ENCODE measurements at regions not wholly inside any gene's neighbourhood (a gene's known extent, or its start where the extent isn't known, plus 50 kb on each side); places are given as distances from the start of the nearest gene placed in this dataset.

DNA sequence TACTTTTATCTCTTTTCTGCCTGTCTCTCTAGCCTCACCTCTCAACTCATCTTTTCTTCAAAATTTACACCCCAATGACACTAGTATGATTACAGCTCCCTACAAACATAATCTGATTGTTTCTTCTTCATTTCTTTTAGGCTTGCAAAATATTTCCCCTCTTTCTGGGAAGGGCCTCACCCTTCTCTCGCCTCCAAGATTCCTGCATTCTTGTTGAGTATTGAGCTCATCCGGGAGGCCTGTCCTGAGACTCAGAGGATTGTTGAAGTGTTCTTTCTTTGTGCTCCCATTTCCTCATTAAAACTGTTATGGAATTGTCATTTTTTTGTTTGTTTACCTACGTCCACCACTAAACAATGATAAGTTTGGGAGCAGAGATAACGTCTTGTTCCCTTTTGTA lies 99.1 kb upstream of the CHRM3 start:
- Histone ChIP-seq H3K4me1 (peaks cover 0 to 10% (median 5%) of the 10 kb centered on the region in 3 donors), H3K27me3 (no peaks in the 10 kb centered on the region), H3K4me3 (no peak overlapping the region), H3K9me3 (no peaks in the 10 kb centered on the region), H3K36me3 (no peaks in the 10 kb centered on the region), H3K27ac (no peak overlapping the region)
- TF ChIP-seq, protein P1, sequence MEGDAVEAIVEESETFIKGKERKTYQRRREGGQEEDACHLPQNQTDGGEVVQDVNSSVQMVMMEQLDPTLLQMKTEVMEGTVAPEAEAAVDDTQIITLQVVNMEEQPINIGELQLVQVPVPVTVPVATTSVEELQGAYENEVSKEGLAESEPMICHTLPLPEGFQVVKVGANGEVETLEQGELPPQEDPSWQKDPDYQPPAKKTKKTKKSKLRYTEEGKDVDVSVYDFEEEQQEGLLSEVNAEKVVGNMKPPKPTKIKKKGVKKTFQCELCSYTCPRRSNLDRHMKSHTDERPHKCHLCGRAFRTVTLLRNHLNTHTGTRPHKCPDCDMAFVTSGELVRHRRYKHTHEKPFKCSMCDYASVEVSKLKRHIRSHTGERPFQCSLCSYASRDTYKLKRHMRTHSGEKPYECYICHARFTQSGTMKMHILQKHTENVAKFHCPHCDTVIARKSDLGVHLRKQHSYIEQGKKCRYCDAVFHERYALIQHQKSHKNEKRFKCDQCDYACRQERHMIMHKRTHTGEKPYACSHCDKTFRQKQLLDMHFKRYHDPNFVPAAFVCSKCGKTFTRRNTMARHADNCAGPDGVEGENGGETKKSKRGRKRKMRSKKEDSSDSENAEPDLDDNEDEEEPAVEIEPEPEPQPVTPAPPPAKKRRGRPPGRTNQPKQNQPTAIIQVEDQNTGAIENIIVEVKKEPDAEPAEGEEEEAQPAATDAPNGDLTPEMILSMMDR (IDR thresholded peaks at IDR 0.05), result no peak
- TF ChIP-seq POLR2A (IDR thresholded peaks at IDR 0.05) (no peak), EP300 (IDR thresholded peaks at IDR 0.05) (no peak), POLR2AphosphoS5 (IDR thresholded peaks at IDR 0.05) (no peak)
- no peak for ATAC-seq
- WGBS, 2 donors (ENCODE audit: low coverage in 1 of 2), result 66 to 87% methylated on average over 4 of the region's 4 CpGs

DNA sequence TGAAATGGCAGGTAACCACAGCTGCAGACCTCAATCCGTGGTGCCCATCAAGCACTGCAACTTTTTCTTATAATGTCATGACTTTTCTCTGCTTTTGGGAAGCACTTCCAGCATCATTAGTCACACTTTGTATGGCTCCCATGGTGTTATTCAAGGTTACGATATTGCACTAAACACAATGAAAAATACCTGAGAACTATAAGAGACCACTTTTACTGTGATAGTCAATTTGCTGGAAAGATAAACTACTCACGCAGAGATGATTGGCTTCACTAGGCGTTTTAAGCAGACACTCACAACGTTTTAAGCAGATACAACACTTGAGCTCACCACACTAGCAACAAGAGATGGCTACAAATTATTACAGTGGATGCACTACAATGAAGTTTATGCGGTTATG lies 103.2 kb upstream of the CHRM3 start:
- H3K27me3 ChIP-seq, result no peaks in the 10 kb centered on the region
- H3K36me3 ChIP-seq, result no peaks in the 10 kb centered on the region
- no peaks in the 10 kb centered on the region for H3K9me3 ChIP-seq
- WGBS, 2 donors (ENCODE audit: low coverage in 1 of 2), result 70 to 83% methylated on average over 6 of the region's 6 CpGs
- no peak overlapping the region for H3K27ac ChIP-seq
- no peak overlapping the region for H3K4me3 ChIP-seq
- TF ChIP-seq EP300 (IDR thresholded peaks at IDR 0.05), result no peak
- TF ChIP-seq POLR2A (IDR thresholded peaks at IDR 0.05), result no peak
- TF ChIP-seq, protein P1 (IDR thresholded peaks at IDR 0.05), result no peak
- TF ChIP-seq POLR2AphosphoS5 (IDR thresholded peaks at IDR 0.05), result no peak
- ATAC-seq, result no peak
- H3K4me1 ChIP-seq, result no peaks in the 10 kb centered on the region

DNA sequence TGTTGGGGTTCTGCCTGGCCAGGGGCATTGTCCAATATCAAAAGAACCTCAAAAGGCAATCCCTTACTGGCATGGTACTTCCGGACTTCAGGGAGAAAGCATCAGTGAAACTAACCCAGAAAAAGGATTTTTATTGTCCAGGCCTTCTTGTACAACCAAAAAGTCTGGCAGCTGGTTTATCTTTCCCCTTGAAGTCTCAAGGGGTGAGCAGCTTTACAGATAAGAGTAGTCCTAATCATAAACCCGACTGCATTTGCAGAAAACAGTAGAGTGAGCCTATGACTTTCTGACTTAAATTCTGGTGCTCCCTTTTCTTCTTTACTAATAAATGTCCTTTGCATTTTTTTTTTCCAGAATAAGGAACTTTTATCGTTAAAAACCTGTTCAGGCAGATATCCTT lies 104.0 kb upstream of the CHRM3 start:
- H3K4me3 ChIP-seq, result no peak overlapping the region
- no peak overlapping the region for H3K27ac ChIP-seq
- no peaks in the 10 kb centered on the region for H3K4me1 ChIP-seq
- ATAC-seq, result no peak
- no peaks in the 10 kb centered on the region for H3K9me3 ChIP-seq
- H3K27me3 ChIP-seq, result no peaks in the 10 kb centered on the region
- no peaks in the 10 kb centered on the region for H3K36me3 ChIP-seq
- TF ChIP-seq POLR2A (IDR thresholded peaks at IDR 0.05) (no peak), POLR2AphosphoS5 (IDR thresholded peaks at IDR 0.05) (no peak), EP300 (IDR thresholded peaks at IDR 0.05) (no peak)
- TF ChIP-seq, protein P1 (IDR thresholded peaks at IDR 0.05), result no peak
- 34 to 90% methylated on average over 2 to 3 of the region's 3 CpGs for WGBS, 2 donors (ENCODE audit: low coverage in 1 of 2)

DNA sequence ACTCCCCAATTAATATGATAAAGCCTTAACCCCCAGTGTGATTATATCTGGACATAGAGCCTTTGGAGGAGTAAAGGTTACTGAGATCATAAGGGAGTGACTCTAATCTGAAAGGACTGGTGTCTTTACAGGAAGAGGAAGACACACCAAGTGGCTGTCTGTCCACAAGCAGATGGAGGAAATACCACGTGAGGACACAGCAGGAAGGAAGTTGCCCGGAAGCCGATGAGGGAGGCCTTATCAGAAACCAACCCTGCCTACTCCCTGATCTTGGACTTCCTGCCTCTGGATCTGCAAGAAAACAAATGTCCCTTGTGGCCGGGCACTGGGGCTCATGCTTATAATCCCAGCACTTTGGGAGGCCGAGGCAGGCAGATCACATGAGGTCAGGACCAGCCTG lies 110.3 kb upstream of the CHRM3 start:
- no peak overlapping the region for H3K27ac ChIP-seq
- no peaks in the 10 kb centered on the region for H3K27me3 ChIP-seq
- H3K36me3 ChIP-seq, result no peaks in the 10 kb centered on the region
- H3K4me1 ChIP-seq, result no peaks in the 10 kb centered on the region
- ATAC-seq, result no peak
- WGBS, 2 donors (ENCODE audit: low coverage in 1 of 2), result 58% methylated on average over 3 of the region's 5 CpGs; no CpG with 5 or more reads in 1 of the 2 donors
- no peaks in the 10 kb centered on the region for H3K9me3 ChIP-seq
- TF ChIP-seq, protein P1 (IDR thresholded peaks at IDR 0.05), result no peak
- TF ChIP-seq EP300 (IDR thresholded peaks at IDR 0.05) (no peak), POLR2A (IDR thresholded peaks at IDR 0.05) (no peak), POLR2AphosphoS5 (IDR thresholded peaks at IDR 0.05) (no peak)
- H3K4me3 ChIP-seq, result no peak overlapping the region

DNA sequence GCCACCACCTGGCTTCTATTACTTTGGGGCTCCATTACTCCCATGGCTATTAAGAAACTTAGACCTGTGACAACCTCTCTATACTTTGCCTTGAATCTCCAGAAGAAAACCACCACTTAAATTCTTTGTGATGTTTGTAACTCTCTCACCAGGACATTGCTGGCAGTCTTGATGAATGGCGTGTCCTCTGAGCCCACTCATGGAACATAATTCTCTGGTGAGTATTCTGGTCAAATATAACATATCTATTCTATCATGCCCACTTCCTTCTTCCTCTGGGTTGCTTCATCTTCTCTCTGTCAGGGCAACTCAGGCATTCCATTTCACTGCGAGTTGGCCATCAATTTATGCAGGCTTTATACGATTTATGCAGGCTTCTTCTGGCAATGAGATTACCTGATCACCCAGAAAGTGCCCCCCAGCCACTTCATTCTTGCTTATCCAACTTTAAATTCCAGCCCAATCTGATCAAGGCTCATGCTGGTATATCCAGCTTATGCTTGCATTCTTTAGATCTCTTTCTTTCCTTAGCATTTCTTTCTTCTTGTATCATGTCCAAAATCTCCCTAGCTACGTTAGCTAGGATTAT lies 112.0 kb upstream of the CHRM3 start:
- Histone ChIP-seq H3K27me3 (no peaks in the 10 kb centered on the region), H3K36me3 (no peaks in the 10 kb centered on the region), H3K9me3 (no peaks in the 10 kb centered on the region), H3K4me1 (peaks cover 0 to 5% (median 0%) of the 10 kb centered on the region in 3 donors), H3K27ac (no peak overlapping the region), H3K4me3 (no peak overlapping the region)
- 69 to 89% methylated on average over 2 to 4 of the region's 4 CpGs for WGBS, 2 donors (ENCODE audit: low coverage in 1 of 2)
- TF ChIP-seq, protein P1 (IDR thresholded peaks at IDR 0.05), result no peak
- TF ChIP-seq EP300 (IDR thresholded peaks at IDR 0.05) (no peak), POLR2AphosphoS5 (IDR thresholded peaks at IDR 0.05) (no peak), POLR2A (IDR thresholded peaks at IDR 0.05) (no peak)
- no peak for ATAC-seq
